ENCODE measurements at regions not wholly inside any gene's neighbourhood (a gene's known extent, or its start where the extent isn't known, plus 50 kb on each side); places are given as distances from the start of the nearest gene placed in this dataset.

- BruUV-seq (replicated peaks): no TSS peak
- in situ Hi-C loops (cut with MboI): no loop called here
- H3K9ac ChIP-seq (ENCODE audit: control insufficient read depth, insufficient read depth, low read length): no peak overlapping the region
- FAIRE-seq (no peak), ATAC-seq (no peak), DNase-seq (ENCODE audit: low read depth, low spot score) (no peak)
- no peaks in the 10 kb centered on the region for H3K79me2 ChIP-seq (ENCODE audit: control insufficient read depth, insufficient read depth, low read length)
- ChIA-PET RAD21 (ENCODE audit: unreplicated experiment) (no interaction called here), CTCF (no interaction called here), SMC1A (ENCODE audit: uncharacterized antibody, unreplicated experiment) (no interaction called here), POLR2A (no interaction called here)
- no peaks in the 10 kb centered on the region for H3K4me1 ChIP-seq (ENCODE audit: control insufficient read depth, insufficient read depth, low read length)
- H3K36me3 ChIP-seq (ENCODE audit: control insufficient read depth in 2 of 2, insufficient read depth in 2 of 2, low read length in 1 of 2): no peaks in the 10 kb centered on the region
- H3K27ac ChIP-seq (ENCODE audit: control insufficient read depth, insufficient read depth): no peak overlapping the region
- H3K9me3 ChIP-seq (replicated peaks; ENCODE audit: control insufficient read depth, insufficient read depth, low read length): no peaks in the 10 kb centered on the region
- TF ChIP-seq MXI1 (IDR thresholded peaks at IDR 0.05; ENCODE audit: low read depth, low read length) (no peak), POLR2AphosphoS5 (IDR thresholded peaks at IDR 0.05; ENCODE audit: low read length) (no peak), GABPA (IDR thresholded peaks at IDR 0.05; ENCODE audit: low read depth) (no peak), ZBTB40 (IDR thresholded peaks at IDR 0.05; ENCODE audit: borderline replicate concordance) (no peak), PBX3 (IDR thresholded peaks at IDR 0.05; ENCODE audit: insufficient replicate concordance, low read depth, low read length) (no peak), ATF2 (IDR thresholded peaks at IDR 0.05; ENCODE audit: low read length) (no peak), CHD4 (IDR thresholded peaks at IDR 0.05) (no peak), HDAC2 (IDR thresholded peaks at IDR 0.05) (no peak)
- H2AFZ ChIP-seq (ENCODE audit: control insufficient read depth, low read depth, low read length): no peak overlapping the region
- no peaks in the 10 kb centered on the region for H3K27me3 ChIP-seq (replicated peaks in 1 of 2; ENCODE audit: control insufficient read depth in 2 of 2, insufficient read depth in 2 of 2, low read length in 1 of 2)
- H3K4me3 ChIP-seq: no peak overlapping the region
- H3K4me2 ChIP-seq (ENCODE audit: control insufficient read depth, insufficient read depth): no peak overlapping the region
- 0% methylated on average over 4 of the region's 4 CpGs for WGBS (ENCODE audit: insufficient coverage, insufficient replicate concordance, low lambda C conversion rate, missing lambda C conversion rate)
- no peaks in the 10 kb centered on the region for H4K20me1 ChIP-seq (ENCODE audit: control insufficient read depth, insufficient read depth)
- intact Hi-C loops (cut with micrococcal nuclease; ENCODE audit: unreplicated experiment): no loop called here
Measured at GRCh38 chr18:27493182-27493581, 308.1 kb upstream of the CHST9 start.

All from GM12878 (cell line).